Nephron progenitor cell (in vitro differentiated cells): ENCODE measurements at regions not wholly inside any gene's neighbourhood (a gene's known extent, or its start where the extent isn't known, plus 50 kb on each side); places are given as distances from the start of the nearest gene placed in this dataset.

Experiments used
- DNase-seq: peaks from one replicate; pipeline ENCODE4 v3.0.0; 2021
- H3K27ac Mint-ChIP-seq: 2 replicates; pipeline ENCODE4 v1.8.0; 2021; ENCODE audit warnings: mild to moderate bottlenecking, moderate library complexity, mixed read lengths
- H3K27me3 Mint-ChIP-seq: 2 replicates; pipeline ENCODE4 v1.8.0; 2021; ENCODE audit warnings: mild to moderate bottlenecking, low read depth, mixed read lengths; ENCODE audit not compliant: poor library complexity
- H3K36me3 Mint-ChIP-seq: 2 replicates; pipeline ENCODE4 v1.8.0; 2021; ENCODE audit warnings: low read depth, mixed read lengths
- H3K4me1 Mint-ChIP-seq: 2 replicates; pipeline ENCODE4 v1.8.0; 2021; ENCODE audit warnings: mixed read lengths
- H3K4me3 Mint-ChIP-seq: 2 replicates; pipeline ENCODE4 v1.8.0; 2021; ENCODE audit warnings: mild to moderate bottlenecking, moderate library complexity, mixed read lengths
- H3K9me3 Mint-ChIP-seq: 2 replicates; pipeline ENCODE4 v1.8.0; 2021; ENCODE audit warnings: mild to moderate bottlenecking, moderate library complexity, mixed read lengths
- TF ChIP-seq, protein P1 (sequence below): fragments of 200-600 bp; sonication (generic); IDR thresholded peaks from 2 replicates; pipeline ENCODE4 v1.5.0; 2021; ENCODE audit warnings: antibody characterized with exemption

DNA sequence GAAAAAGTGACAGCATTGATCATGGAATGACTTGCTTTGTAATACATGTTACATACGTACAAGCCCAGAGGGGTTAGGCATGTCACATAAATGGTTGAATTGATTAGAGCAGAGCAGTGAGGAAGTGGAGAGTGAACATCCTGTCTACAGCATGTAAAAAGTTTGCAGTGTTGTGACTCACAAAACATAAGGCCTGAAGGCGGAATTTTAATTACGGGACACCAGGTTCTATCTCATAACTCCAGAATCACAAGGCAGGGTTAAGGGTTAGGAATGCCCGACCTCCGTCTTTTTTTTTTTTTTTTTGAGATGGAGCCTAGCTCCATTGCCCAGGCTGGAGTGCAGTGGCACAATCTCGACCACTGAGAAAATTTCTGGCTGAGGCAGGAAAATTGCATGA, 83.9 kb downstream of the MUC16 start:
- no peak overlapping the region for H3K27ac Mint-ChIP-seq
- peaks cover 77% of the 10 kb centered on the region for H3K9me3 Mint-ChIP-seq
- no peak for DNase-seq

GRCh38 chr19:8935460-8935859, 74.7 kb downstream of the MUC16 start:
- H3K27ac Mint-ChIP-seq: no peak overlapping the region
- H3K9me3 Mint-ChIP-seq: peaks cover 92% of the 10 kb centered on the region
- no peak overlapping the region for H3K4me3 Mint-ChIP-seq
- peaks cover 13% of the 10 kb centered on the region for H3K27me3 Mint-ChIP-seq
- TF ChIP-seq, protein P1, sequence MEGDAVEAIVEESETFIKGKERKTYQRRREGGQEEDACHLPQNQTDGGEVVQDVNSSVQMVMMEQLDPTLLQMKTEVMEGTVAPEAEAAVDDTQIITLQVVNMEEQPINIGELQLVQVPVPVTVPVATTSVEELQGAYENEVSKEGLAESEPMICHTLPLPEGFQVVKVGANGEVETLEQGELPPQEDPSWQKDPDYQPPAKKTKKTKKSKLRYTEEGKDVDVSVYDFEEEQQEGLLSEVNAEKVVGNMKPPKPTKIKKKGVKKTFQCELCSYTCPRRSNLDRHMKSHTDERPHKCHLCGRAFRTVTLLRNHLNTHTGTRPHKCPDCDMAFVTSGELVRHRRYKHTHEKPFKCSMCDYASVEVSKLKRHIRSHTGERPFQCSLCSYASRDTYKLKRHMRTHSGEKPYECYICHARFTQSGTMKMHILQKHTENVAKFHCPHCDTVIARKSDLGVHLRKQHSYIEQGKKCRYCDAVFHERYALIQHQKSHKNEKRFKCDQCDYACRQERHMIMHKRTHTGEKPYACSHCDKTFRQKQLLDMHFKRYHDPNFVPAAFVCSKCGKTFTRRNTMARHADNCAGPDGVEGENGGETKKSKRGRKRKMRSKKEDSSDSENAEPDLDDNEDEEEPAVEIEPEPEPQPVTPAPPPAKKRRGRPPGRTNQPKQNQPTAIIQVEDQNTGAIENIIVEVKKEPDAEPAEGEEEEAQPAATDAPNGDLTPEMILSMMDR: no peak
- DNase-seq: no peak
- no peaks in the 10 kb centered on the region for H3K36me3 Mint-ChIP-seq
- no peaks in the 10 kb centered on the region for H3K4me1 Mint-ChIP-seq

More for the DNA sequence above, 83.9 kb downstream of the MUC16 start:
- H3K36me3 Mint-ChIP-seq: no peaks in the 10 kb centered on the region
- no peaks in the 10 kb centered on the region for H3K4me1 Mint-ChIP-seq
- H3K27me3 Mint-ChIP-seq: peaks cover 3% of the 10 kb centered on the region
- TF ChIP-seq, protein P1: no peak
- H3K4me3 Mint-ChIP-seq: no peak overlapping the region

- TF ChIP-seq, protein P1: no peak
- Mint-ChIP-seq H3K4me3 (no peak overlapping the region), H3K9me3 (peaks cover 90% of the 10 kb centered on the region), H3K27me3 (peaks cover 10% of the 10 kb centered on the region), H3K36me3 (no peaks in the 10 kb centered on the region), H3K4me1 (no peaks in the 10 kb centered on the region), H3K27ac (no peak overlapping the region)
- DNase-seq: no peak
Observed at GRCh38 chr19:8938576-8938975, 71.6 kb downstream of the MUC16 start.
